ENCODE measurements at regions not wholly inside any gene's neighbourhood (a gene's known extent, or its start where the extent isn't known, plus 50 kb on each side); places are given as distances from the start of the nearest gene placed in this dataset.

- peaks cover 0 to 8% of the 10 kb centered on the region in 2 experiments; a peak in 1 of 4 replicates for H3K4me1 ChIP-seq (ENCODE audit: control insufficient read depth in 1 of 2, insufficient read depth in 2 of 2, low read length in 2 of 2)
- ChIA-PET RAD21 (ENCODE audit: low non-redundant PET in 1 of 2, low total read pairs in 2 of 2, uncharacterized antibody in 2 of 2, unreplicated experiment in 2 of 2) (no interaction called here), CTCF (no interaction called here), POLR2A (interaction anchor here (1.3 kb wide), 1 partner anchor 14 kb away, joined by 3 read pairs; no protein-coding TSS in a partner anchor)
- H3K27ac ChIP-seq (ENCODE audit: low read depth, low read length): no peak overlapping the region
- no peaks in the 10 kb centered on the region for H3K36me3 ChIP-seq (ENCODE audit: control insufficient read depth in 1 of 2, insufficient read depth in 2 of 2, low read length in 2 of 2)
- DNase-seq (ENCODE audit: low read depth, low spot score): no peak
- no peaks in the 10 kb centered on the region for H4K20me1 ChIP-seq (ENCODE audit: insufficient read depth)
- intact Hi-C loops (cut with micrococcal nuclease): no loop called here
- no peaks in the 10 kb centered on the region for H3K79me2 ChIP-seq (ENCODE audit: insufficient read depth, low read length)
- H3K9ac ChIP-seq (ENCODE audit: low read length): no peak overlapping the region
- no peaks in the 10 kb centered on the region for H3K27me3 ChIP-seq (ENCODE audit: insufficient read depth, low read length)
- no peak for ATAC-seq
- no peak overlapping the region for H3K4me3 ChIP-seq (replicated peaks in 1 of 2; ENCODE audit: low read depth in 1 of 2, low read length in 2 of 2)
- H3K9me3 ChIP-seq (ENCODE audit: control insufficient read depth in 1 of 2, insufficient read depth in 1 of 2, low read depth in 1 of 2, low read length in 2 of 2): no peaks in the 10 kb centered on the region
- no peaks in the 10 kb centered on the region for H3K9me2 ChIP-seq (ENCODE audit: insufficient read depth)
- no peak overlapping the region for H3K4me2 ChIP-seq (ENCODE audit: low read length)
- TF ChIP-seq CEBPB (IDR thresholded peaks at IDR 0.05; ENCODE audit: low read depth) (no peak), SIN3A (IDR thresholded peaks at IDR 0.05; ENCODE audit: low read depth) (no peak), EZH2phosphoT487 (IDR thresholded peaks at IDR 0.05; ENCODE audit: borderline replicate concordance) (no peak), EGR1 (IDR thresholded peaks at IDR 0.05; ENCODE audit: low read depth) (no peak), TCF7L2 (IDR thresholded peaks at IDR 0.05; ENCODE audit: borderline replicate concordance, extremely low read depth, insufficient read depth, insufficient read length) (no peak), MAX (IDR thresholded peaks at IDR 0.05) (no peak), REST (IDR thresholded peaks at IDR 0.05; ENCODE audit: low read depth) (no peak), ATF3 (IDR thresholded peaks at IDR 0.05) (no peak), EZH2 (IDR thresholded peaks at IDR 0.05) (no peak), ZBTB33 (IDR thresholded peaks at IDR 0.05; ENCODE audit: extremely low read depth, insufficient replicate concordance, low read length) (no peak), YY1 (IDR thresholded peaks at IDR 0.05; ENCODE audit: extremely low read depth, insufficient replicate concordance, low read depth, low read length) (no peak), ELF1 (IDR thresholded peaks at IDR 0.05; ENCODE audit: borderline replicate concordance, low read depth) (no peak), POLR2AphosphoS5 (IDR thresholded peaks at IDR 0.05; ENCODE audit: low read depth, low read length) (no peak), ZNF274 (IDR thresholded peaks at IDR 0.05; ENCODE audit: low read depth, low read length) (no peak), RAD21 (IDR thresholded peaks at IDR 0.05; ENCODE audit: low read depth) (no peak), POLR2A (IDR thresholded peaks at IDR 0.05; ENCODE audit: borderline replicate concordance, extremely low read depth, insufficient read depth, insufficient read length) (no peak), SRF (IDR thresholded peaks at IDR 0.05; ENCODE audit: low read depth) (no peak), SP1 (IDR thresholded peaks at IDR 0.05; ENCODE audit: low read depth) (no peak), CBX3 (IDR thresholded peaks at IDR 0.05; ENCODE audit: low read depth) (no peak)
- TF ChIP-seq, protein P1, sequence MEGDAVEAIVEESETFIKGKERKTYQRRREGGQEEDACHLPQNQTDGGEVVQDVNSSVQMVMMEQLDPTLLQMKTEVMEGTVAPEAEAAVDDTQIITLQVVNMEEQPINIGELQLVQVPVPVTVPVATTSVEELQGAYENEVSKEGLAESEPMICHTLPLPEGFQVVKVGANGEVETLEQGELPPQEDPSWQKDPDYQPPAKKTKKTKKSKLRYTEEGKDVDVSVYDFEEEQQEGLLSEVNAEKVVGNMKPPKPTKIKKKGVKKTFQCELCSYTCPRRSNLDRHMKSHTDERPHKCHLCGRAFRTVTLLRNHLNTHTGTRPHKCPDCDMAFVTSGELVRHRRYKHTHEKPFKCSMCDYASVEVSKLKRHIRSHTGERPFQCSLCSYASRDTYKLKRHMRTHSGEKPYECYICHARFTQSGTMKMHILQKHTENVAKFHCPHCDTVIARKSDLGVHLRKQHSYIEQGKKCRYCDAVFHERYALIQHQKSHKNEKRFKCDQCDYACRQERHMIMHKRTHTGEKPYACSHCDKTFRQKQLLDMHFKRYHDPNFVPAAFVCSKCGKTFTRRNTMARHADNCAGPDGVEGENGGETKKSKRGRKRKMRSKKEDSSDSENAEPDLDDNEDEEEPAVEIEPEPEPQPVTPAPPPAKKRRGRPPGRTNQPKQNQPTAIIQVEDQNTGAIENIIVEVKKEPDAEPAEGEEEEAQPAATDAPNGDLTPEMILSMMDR (IDR thresholded peaks at IDR 0.05 in 2 of 3, conservative IDR thresholded peaks at IDR 0.05 in 1 of 3; ENCODE audit: borderline replicate concordance in 1 of 3, insufficient read depth in 1 of 3, low read depth in 2 of 3, low read length in 2 of 3): no peak
- BruUV-seq (replicated peaks): no TSS peak
- H2AFZ ChIP-seq (ENCODE audit: low read depth, low read length, poor library complexity, severe bottlenecking): no peak overlapping the region
These were observed 112.5 kb downstream of the MATN1 start for GRCh38 chr1:30610917-30611316.

Measured in HCT116 (cell line).